Stimulated activated CD4-positive, alpha-beta T cell treated with anti-CD3 and anti-CD28 coated beads, Interleukin-15, amount 100 ng/mL, for 1 hour (primary cell): ENCODE measurements at regions not wholly inside any gene's neighbourhood (a gene's known extent, or its start where the extent isn't known, plus 50 kb on each side); places are given as distances from the start of the nearest gene placed in this dataset.

Source experiments
- DNase-seq, 2 donors: peaks; one replicate each; pipeline ENCODE4 v3.0.0-alpha.2; 2020; ENCODE audit warnings: low read depth in 1 of 2, low spot score in 1 of 2

DNA sequence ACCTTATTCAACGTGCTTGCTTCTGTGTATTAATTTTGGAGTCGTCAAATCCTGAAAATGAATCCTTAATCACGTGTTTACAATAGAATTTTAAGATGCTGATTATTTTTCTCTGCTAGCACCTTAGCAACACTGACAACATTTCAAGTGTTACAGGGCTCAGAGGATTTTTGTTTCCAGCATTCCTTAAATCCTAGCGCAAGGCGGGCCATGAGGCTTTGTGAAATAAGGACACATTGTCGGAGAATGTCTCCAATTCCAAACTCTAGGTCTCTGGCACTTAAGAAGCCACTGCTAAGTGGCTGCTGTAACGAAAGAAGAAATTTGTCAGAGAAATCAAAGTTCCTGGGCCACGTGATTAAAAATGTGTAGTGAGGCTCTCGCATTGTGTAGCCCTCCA lies 390.9 kb upstream of the CELF2 start:
- DNase-seq, result no peak

DNA sequence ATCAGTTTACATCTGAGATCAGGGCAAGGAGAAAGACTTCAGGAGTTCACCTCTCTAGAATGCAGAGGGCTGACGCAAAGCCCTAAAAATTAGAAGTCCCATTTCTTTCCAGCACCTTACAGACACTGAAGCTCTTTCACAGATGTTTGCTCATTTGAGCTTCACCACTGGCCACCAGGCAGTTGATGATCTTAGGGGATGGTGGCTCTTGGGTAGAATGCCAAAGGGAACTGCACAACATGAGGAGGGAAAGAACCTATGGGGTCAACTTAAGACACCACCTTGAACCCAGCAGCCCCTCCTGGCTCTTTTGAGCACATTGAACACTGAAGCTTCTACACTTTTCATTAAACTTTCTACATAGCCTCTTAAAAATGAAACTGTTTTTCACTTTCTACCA lies 390.3 kb upstream of the CELF2 start:
- DNase-seq, result no peak

DNA sequence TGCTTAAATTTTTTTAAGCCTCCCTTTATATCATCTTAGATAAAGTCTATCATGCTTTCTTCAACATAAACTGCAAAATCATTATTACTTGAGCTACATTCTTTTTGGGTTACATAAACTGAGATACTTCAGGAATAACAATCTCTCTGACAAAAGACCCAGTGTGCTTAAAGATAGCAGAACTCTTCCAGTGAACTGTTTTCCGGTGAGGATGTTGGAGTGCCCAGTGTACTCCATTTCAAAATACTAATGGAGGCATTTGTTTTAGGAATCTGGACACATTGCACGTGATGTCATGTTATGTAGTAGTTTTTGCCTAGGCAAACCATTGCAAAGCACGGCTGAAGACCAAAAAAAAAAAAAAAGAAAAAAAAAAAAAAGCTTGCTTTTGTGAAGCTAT lies 388.2 kb upstream of the CELF2 start:
- DNase-seq, result no peak

DNA sequence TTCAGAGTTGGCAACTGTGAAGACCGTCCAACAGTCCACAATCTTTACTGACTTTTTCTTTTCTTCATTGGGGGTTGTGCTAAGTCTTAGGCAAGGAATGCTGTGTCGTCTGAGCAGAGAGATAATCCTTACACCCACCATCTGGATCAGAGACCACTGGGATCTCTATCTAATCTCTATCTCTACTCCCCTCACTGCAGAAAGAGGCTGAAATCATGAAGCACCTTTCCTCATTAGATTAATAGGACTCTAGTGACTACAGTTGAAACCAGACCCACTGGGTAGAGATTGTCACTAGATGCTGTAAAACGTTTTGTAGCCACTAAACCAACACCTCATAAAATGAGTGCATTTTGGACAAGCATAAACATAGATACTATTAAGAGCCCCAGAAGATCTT lies 387.4 kb upstream of the CELF2 start:
- no peak for DNase-seq

DNA sequence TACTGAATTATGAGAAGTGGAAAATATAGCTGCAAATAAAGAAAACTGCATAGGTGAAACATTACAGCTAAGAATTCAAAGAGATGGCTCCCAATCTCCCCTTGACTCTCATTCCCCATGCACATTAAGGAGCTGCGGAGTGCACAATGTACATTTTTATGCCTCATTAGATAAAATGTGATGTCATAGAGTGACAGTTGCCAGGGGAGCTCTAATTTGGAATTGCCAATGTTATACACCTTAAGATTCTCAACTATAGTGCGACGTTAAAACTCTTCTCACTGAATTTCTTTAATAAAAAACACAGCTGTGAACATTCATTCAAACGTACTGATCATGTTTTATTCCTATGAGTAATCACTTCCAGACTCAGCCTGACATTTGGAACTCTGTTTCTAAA lies 386.9 kb upstream of the CELF2 start:
- DNase-seq, result no peak

DNA sequence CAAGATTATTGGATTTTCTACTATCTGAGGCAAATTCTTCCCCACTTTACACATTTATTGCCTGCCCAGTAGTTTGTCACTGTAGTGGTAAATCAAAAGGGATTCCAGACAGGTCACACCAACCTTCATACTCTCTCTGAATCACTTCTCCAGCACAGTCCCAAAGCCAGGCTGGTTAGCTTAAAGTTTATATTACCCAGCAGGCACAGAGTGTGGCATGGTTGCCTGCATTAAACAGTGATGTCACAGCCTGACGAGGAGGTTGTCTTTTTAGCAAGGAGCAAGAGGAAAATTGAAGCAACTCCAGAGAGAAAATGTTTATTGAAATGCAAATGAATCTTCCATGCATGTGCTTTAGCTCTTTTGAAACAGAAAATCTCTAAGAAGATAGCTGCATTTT lies 375.5 kb upstream of the CELF2 start:
- DNase-seq, result no peak

DNA sequence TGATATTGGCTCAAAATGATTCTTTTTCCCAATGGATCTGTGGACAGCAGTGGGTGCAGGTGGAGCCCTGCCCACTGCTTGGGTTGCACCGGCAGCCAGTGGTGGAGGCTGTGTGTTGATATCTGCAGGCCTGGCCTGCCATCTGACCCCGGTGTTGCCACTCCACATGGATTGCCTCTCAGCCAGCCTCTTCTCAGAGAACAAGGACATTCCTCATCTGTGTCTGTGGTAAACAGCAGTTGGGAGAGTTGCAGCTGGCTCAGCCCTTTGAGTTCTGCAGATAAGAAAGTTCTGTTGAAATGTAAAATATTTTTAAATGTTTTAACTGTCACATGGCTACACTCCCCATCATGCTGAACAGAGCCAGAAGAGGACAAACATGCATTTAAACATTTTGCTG lies 374.9 kb upstream of the CELF2 start:
- DNase-seq, result no peak

DNA sequence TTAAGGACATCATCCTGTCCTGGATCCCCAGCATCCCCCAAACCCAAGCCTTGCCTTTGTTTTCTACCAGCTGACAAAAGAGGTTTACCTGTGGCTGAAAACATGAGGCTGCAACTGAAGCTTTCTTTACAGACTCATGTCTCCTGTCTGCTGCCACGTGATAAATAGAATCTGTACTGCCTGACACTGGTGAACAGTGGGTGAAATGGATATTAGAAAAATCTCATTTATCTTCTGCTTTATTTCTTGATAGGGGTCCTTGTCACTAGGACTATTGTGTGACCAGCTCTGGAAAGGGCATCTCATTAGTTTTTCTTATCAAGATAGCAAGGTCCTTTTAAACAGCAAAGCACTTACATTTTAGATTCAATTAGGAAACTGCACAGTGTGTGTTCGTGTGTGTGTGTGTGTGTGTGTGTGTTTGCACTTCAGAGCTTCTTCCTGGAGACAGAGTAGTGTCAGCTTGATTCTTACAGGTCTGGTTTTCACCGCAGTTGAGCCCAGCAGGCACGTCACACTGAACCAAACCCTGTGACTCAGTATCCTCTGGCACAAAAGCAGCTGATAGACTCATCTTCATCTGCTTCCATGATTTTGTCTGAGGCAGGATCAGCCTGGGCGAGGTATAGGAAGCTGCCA lies 373.5 kb upstream of the CELF2 start:
- DNase-seq, result no peak

DNA sequence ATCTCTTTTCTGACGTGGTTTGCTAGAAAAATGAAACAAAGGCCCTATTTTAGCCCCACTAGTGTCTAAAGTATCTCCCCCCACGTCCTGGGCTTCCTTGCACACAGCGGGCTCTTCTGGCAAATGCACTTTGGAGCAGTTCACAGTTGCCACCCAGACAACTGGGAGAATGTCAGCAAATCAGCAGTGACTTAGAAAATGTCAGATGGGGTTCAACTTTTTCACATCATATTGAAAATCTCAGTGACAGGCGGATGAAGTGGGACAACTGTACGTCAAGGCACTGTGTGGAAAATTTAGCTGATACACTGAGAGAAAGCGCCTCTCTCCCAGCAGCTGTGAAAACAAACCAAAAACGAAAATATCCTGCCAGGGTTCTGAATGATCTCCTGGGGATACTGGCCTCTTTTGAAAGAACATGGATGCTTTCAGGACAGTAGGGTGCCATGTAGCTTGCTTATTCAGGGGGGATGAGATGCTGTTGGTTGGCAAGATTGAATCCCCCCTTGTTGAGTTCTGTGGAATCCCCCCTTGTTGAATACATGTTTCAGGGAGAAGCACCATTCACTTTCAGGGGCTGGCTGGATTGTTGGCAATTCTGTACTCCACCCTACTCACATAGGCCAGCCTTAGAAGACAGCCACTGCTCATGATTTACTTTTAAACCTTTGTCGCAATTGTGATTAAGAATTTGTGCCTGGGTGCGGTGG lies 372.8 kb upstream of the CELF2 start:
- no peak for DNase-seq

DNA sequence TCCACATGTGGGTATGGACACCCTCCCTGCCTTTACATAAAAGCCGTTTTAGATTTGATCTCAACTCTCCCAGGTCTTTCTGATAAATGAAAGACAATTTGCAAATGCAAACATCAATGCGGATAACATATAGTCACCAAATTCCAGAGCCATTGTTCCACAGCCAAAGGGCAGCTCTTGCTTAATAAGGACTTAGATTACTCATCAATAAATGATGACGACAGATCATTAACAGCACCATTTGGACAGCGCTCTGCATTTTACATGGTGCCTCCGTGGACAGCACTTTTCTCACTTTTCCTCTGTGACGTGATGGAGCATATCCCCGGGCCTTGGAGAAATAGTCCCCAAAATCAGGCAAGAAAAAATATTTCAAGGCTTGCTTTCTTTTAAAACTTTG lies 370.3 kb upstream of the CELF2 start:
- no peak for DNase-seq

DNA sequence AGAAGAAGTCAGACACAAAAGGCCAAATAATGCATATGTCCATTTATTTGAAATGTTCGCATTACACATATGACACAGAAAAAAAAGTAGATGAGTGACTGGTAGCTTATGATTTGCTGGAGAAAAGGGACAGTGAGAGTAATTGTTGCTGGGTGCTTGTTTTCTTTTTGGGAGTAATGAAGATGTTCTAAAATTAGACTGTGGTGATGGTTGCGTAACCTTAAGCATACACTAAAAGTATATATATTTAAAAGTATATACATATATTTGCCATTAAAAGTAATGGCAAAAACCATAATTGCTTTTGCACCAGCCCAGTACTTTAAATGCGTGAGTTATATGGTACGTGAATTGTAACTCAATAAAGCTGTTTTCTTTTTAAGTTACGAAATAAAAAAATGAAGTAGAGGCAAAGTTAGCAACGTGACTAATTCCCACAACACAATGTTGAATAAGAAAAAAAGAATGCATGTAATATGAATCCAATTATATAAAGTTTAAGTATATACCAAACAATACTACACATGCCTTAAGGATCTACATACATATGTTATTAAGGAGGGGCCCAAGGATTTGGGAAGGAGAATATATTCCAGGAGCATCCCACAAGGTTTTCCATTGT lies 360.4 kb upstream of the CELF2 start:
- no peak for DNase-seq

DNA sequence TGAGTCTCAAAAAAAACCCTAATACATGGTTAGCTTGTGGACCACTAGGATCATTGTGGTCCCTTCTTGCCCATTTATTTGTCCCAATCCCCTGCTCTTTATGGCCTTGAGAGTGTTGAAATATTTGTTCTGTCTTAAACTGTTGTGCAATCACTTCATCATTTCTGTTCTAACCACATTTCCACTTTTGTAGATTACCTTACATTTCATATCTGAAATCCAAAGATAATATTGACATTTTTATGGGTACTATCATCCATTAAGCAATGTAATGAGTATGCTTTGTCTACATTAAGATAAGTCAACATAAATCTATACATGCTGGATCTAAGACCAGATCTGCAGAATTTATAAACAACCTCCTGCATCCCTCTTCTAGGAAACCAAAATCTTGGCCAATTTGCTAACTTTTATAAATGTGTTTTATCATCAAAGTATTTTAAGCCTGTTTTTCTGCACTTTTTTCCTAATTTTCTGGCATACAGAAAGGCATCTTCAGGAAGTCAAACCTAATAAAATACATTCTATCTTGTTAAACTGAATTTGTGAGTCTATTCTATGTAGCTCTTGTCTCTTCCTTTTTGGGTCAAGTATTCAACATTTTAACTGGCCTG lies 359.4 kb upstream of the CELF2 start:
- DNase-seq, result no peak

DNA sequence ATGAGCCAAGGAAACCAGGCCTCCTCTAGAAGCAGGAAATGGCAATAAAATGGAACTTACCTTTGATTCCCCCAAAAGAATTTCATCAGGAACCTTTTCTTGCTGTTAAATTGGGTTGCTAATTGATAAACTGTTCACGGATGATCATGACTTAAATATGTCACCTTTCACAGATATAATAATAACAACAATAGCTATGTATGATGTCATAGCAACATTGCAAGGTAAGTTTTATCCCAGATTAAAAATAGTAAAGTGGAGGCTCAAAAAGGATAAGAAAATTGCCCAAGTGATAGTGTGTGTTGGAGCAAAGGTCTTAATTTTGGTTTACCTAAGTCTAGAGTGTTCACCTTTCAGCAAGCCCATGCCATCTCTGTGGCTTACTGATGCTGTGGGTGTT lies 357.6 kb upstream of the CELF2 start:
- DNase-seq, result no peak

DNA sequence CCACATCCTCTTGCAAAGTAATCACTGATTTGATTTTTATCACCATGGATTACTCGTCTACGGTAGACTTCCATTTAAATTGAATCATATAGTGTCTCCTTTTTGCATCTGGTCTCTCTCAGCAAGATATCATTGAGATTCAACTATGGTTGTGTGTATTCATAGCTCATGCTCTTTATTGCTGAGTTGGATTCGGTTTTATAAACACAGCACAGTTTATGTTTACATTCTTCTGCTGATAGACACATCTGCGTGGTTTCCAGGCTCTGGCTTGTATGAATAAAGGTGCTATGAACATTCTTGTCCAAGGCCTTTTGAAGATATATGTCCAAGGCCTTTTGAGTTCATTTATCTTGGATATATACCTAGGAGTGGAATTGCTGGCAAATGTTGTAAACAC lies 356.5 kb upstream of the CELF2 start:
- no peak for DNase-seq

DNA sequence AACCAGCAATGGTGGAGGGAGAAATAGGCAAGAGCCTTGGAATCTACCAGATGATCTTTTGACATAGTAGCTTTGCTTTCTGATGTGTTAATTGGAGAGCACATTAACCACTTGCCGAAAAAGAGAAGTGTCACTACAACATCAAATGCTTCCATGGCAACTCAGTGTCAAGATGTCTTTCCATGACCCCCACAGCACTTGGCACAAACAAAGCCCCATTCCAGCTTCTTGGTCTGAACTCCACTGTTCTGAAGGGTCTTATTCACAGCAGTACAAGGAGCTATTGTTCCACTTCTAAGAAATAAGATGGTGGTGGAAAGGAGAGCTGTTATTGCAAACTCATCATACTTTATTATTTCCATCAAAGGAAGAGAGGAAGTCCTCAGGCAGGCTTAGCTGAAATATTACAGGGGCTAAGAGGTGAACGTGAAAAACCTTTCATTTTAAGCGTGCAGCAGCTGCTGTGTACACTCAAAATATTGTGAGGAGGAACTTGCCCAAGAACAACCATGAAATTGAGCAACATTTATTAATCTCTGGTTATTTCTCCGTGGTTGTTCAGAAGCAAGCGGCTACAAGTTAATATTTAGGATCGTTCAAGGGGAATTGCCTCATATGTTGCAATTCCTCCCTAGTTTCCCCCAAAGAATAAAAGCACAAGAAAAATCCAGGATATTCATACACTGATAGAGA lies 354.8 kb upstream of the CELF2 start:
- no peak for DNase-seq

DNA sequence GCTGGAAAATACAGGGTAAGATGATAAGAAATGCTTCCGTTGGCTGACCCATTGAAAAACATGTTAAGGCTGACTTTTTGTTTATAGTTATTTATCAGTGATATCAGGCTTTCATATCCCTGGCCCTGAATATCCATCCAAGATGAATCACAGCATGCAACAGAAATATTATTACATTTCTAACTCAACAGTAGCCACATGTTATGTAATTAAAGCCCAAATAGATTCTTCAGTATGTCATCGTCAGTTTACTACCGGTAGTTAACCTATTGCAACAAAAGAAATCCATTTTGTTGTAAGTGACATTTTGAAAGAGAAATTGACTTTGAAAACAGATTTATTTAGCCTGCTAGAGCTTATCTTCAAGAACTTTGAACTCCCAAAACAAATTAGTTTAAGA lies 354.1 kb upstream of the CELF2 start:
- DNase-seq, result no peak

DNA sequence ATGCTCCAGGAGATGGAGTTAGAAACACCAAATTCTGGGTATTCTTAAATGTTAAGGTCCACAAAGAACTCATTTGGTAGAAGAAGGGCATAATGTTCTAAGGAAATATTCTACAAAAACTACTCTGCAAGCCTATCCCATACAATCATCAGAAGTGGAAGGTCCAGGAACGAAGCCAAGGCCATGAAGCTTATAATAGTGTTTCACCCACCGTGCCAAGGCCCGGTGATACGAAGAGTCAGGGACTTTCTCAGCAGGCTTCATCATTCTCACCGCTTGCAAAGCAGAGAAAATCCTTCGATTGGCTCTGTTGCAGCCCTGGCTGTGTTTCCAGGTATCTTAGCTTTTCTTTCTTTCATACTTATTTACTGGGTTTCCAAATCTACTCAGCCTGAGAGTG lies 351.9 kb upstream of the CELF2 start:
- DNase-seq, result no peak

DNA sequence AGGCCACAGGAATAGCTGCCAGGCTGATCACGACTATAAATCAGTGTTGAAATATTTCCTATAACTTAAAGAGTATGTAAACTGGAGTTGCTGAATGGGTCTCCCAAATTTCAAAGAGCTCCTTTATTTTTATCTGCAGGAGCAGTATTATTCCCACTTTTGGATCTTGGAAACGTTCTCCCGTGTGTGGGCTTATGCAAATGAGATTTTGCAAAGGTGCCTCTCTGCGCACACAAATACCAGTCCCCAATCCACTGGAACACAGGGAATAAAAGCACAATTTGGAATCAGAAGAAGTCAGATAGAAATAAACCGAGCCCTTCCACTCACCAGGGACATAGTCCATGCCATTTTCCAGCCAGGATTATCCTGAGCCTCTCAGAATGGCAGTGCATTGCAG lies 350.2 kb upstream of the CELF2 start:
- no peak for DNase-seq

DNA sequence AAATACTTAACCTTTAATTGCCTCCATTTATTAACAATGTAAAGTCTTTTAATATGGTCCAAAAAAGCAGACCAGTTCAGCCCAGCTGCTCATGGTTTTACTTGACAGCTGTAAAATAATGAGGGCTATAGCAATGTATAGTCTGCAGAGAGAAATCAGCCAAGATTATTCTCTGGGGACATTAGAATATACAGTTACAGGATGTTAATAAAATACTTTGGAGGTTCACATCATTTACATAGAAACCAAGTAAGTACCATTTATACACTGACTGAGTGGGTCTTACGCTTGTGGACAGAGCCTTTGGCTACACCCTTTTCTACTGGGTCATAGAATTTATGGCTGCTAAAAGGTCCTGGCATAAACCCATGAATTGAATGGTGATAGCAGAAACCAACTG lies 340.7 kb upstream of the CELF2 start:
- DNase-seq, result no peak

DNA sequence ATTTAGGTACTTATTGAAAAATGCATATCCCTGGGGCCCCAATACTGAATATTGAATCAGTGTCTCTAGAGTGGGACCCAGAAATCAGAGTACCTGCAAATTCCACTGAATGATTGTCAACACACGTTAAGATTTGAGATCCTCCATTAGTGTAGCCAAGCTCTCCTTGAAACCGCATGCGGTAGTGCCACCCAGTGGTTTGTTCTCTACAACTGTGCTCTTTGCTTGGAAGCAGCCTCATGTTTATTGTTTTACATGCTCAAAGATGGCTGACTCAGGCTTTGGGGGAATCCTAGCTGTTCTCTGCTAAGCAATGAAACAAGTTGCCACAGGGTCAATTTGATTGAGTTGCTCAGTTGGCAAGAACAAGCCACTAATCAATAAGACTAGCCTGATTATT lies 340.2 kb upstream of the CELF2 start:
- DNase-seq, result peak in 1 of 2 donors; percentile 3

DNA sequence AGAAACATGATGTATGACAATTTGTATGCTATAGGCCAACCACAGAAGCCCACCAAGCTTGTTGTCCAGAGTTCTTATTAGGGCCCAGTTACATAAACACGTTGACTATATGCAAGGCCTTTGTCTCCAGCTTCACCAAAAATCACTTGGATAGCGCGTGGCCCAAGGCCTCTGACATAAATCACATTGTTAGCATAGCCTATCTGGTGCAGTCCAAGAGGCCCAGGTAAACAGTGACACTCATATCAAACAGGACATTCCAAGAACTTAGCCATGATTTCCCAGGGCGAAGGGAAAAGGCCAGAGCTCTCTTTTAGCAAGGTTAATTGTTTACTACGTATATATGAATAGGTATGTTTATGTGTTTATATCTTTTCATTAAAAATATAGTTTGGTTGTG lies 337.2 kb upstream of the CELF2 start:
- no peak for DNase-seq

DNA sequence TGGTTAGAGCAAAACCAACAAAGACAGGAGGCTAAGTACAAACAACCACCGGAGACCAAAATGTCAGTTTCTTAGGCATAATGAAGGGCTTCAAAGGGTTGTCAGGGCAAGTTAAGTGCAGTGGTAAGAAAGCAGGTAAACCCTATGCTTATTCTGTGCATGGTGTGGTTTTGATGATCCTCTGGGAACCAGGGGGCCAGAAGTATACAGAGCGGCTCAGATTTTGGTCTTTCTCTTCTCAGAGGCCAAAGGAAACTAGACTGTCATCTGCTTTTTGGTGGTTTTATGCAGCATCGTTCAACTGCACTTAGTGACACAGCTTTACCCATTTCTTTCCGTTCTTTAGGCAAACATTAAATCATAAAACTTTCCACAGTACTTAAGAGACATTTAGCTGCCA lies 332.7 kb upstream of the CELF2 start:
- no peak for DNase-seq
